PC-3 (cell line): ENCODE measurements at regions not wholly inside any gene's neighbourhood (a gene's known extent, or its start where the extent isn't known, plus 50 kb on each side); places are given as distances from the start of the nearest gene placed in this dataset.

Source experiments
- ATAC-seq: fragments of 200-7000 bp; cut with Tn5 transposase; 2 replicates; pipeline ENCODE4 v1.9.1; 2020; ENCODE audit warnings: mild to moderate bottlenecking, moderate library complexity
- BruUV-seq: library from RNA; stranded (reverse); fragments of 400-500 nt; replicated peaks from 2 replicates; lab custom pipeline; 2021; lab: Mats Ljungman, UMichigan
- CTCF ChIA-PET: fragments of 300-600 bp; sonication (Branson Sonifier 250); formaldehyde crosslinking; loops from one replicate; lab custom pipeline; 2022; ENCODE audit warnings: antibody characterized with exemption; lab: Charles Lee
- POLR2A ChIA-PET: fragments of 300-600 bp; sonication (Branson Sonifier 250); formaldehyde crosslinking; loops from one replicate; lab custom pipeline; 2022; ENCODE audit warnings: antibody characterized with exemption; ENCODE audit not compliant: unreplicated experiment; lab: Charles Lee
- DNase-seq: peaks from one replicate; pipeline ENCODE4 v3.0.0-alpha.2; 2015
- H2AFZ ChIP-seq: fragments of 300-600 bp; sonication (generic); 2 replicates; pipeline ENCODE4 v1.6.0; 2016; ENCODE audit warnings: antibody characterized with exemption, low read length
- H3F3A ChIP-seq: fragments of 300-600 bp; sonication (generic); one replicate; pipeline ENCODE4 v1.6.0; 2017; ENCODE audit warnings: antibody characterized with exemption, low read length, control low read depth, mild to moderate bottlenecking; ENCODE audit not compliant: unreplicated experiment
- H3K27ac ChIP-seq: fragments of 300-600 bp; sonication (generic); 2 replicates; pipeline ENCODE4 v1.5.1; 2016; ENCODE audit warnings: mild to moderate bottlenecking, low read length
- H3K27me3 ChIP-seq: fragments of 300-600 bp; sonication (generic); 2 replicates; pipeline ENCODE4 v1.6.1; 2016; ENCODE audit warnings: low read length, mixed read lengths
- H3K36me3 ChIP-seq: fragments of 300-600 bp; sonication (generic); 2 replicates; pipeline ENCODE4 v1.6.1; 2016; ENCODE audit warnings: low read depth, mixed run types, low read length, mixed read lengths
- H3K4me1 ChIP-seq: fragments of 300-600 bp; sonication (generic); 2 replicates; pipeline ENCODE4 v1.5.1; 2016; ENCODE audit warnings: low read length; ENCODE audit not compliant: insufficient read depth
- H3K4me2 ChIP-seq: fragments of 300-600 bp; sonication (generic); 2 replicates; pipeline ENCODE4 v1.6.0; 2016; ENCODE audit warnings: low read length
- H3K4me3 ChIP-seq: fragments of 300-600 bp; sonication (generic); 2 replicates; pipeline ENCODE4 v1.5.1; 2016; ENCODE audit warnings: mild to moderate bottlenecking, low read length, mixed read lengths
- H3K79me2 ChIP-seq: fragments of 300-600 bp; sonication (generic); 2 replicates; pipeline ENCODE4 v1.6.1; 2017; ENCODE audit warnings: low read length, mixed read lengths
- H3K9ac ChIP-seq: fragments of 300-600 bp; sonication (generic); 2 replicates; pipeline ENCODE4 v1.6.0; 2016; ENCODE audit warnings: mild to moderate bottlenecking, low read length
- H3K9me2 ChIP-seq: fragments of 300-600 bp; sonication (generic); replicated peaks from 2 replicates; pipeline ENCODE4 v1.6.1; 2016; ENCODE audit warnings: mixed run types, low read length, mixed read lengths
- H3K9me3 ChIP-seq: fragments of 300-600 bp; sonication (generic); 2 replicates; pipeline ENCODE4 v1.6.1; 2016; ENCODE audit warnings: low read length, mixed read lengths
- H4K20me1 ChIP-seq: fragments of 300-600 bp; sonication (generic); 2 replicates; pipeline ENCODE4 v1.6.1; 2016; ENCODE audit warnings: low read length, mixed read lengths
- EZH2 ChIP-seq: fragments of 300-600 bp; sonication (generic); IDR thresholded peaks from one replicate; pipeline ENCODE4 v1.6.1; 2017; ENCODE audit warnings: antibody characterized with exemption, mild to moderate bottlenecking, low read length; ENCODE audit not compliant: unreplicated experiment
- EZH2phosphoT487 ChIP-seq: fragments of 300-600 bp; sonication (generic); IDR thresholded peaks from 2 replicates; pipeline ENCODE4 v1.6.1; 2018; ENCODE audit warnings: mild to moderate bottlenecking, antibody characterized with exemption, low read length, borderline replicate concordance
- intact Hi-C: fragments of 100-400 bp; cut with micrococcal nuclease; formaldehyde crosslinking; loops from 2 replicates; pipeline ENCODE4 v1.9.0; 2023
- TF ChIP-seq, protein P1 (sequence below): fragments of 300-600 bp; sonication (generic); conservative IDR thresholded peaks from 2 replicates; pipeline ENCODE4 v1.5.1; 2017; ENCODE audit warnings: antibody characterized with exemption, low read depth, mild to moderate bottlenecking, low read length

DNA sequence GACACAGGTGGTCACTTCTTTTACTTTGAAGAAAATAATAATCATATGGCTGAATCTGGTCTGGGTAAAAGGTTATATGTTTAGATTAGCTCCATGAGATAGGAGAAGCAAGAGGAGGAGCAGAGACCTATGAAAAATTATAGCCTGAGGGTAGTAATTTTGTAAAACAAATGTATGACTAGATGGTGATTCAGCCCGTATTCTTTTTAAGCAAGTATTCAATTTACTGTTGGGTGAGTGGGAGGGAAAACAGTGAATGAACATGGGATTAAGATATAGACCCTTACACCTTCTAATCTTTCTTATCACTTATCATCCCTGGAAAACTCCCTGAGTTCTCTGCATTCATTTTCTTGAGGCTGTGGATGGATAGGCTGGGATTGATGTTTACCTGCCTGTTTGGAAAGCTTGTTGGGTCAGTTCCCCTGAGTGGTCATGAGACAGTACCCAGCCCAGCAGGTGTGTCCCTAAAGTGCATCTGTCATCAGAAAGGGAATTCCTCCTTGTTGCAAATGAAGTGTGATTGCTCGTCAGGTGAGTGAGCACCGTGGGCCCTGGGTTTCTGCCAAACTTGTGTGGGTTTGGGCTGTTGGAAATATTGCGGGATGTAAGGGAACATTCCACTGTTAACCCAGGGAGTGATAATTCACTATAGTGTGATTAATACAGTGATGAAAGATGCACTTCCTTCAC lies 101.2 kb upstream of the GDNF start:
- TF ChIP-seq EZH2phosphoT487 = no peak
- TF ChIP-seq, protein P1, sequence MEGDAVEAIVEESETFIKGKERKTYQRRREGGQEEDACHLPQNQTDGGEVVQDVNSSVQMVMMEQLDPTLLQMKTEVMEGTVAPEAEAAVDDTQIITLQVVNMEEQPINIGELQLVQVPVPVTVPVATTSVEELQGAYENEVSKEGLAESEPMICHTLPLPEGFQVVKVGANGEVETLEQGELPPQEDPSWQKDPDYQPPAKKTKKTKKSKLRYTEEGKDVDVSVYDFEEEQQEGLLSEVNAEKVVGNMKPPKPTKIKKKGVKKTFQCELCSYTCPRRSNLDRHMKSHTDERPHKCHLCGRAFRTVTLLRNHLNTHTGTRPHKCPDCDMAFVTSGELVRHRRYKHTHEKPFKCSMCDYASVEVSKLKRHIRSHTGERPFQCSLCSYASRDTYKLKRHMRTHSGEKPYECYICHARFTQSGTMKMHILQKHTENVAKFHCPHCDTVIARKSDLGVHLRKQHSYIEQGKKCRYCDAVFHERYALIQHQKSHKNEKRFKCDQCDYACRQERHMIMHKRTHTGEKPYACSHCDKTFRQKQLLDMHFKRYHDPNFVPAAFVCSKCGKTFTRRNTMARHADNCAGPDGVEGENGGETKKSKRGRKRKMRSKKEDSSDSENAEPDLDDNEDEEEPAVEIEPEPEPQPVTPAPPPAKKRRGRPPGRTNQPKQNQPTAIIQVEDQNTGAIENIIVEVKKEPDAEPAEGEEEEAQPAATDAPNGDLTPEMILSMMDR = no peak
- intact Hi-C loops = no loop called here

DNA sequence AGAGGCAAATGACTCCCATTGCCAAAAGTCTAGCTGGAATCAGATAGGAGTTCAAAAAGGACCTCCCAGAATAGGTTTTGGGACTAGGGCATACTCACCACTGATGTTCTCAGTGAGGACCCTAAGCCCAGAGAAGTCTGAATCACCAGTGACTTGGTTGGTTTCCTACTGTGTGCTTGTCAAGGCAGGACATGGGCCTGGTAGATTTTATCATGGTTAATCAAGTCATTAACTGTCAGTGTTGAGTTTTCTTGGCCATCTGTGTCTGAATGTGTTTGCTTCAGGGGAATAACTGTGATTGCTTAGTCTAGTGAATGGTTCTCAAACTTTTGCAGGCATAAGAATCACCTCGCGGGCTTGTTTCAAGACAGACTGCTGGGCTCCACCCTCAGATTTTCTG lies 99.0 kb upstream of the GDNF start:
- Histone ChIP-seq H3K36me3 (no peaks in the 10 kb centered on the region), H3K9me3 (no peaks in the 10 kb centered on the region), H3F3A (no peaks in the 10 kb centered on the region), H3K27me3 (peaks cover 23% of the 10 kb centered on the region), H2AFZ (no peak overlapping the region), H3K79me2 (no peaks in the 10 kb centered on the region), H3K4me1 (peaks cover 18% of the 10 kb centered on the region), H3K4me2 (no peak overlapping the region), H3K27ac (no peak overlapping the region), H3K4me3 (no peak overlapping the region), H3K9ac (no peak overlapping the region), H4K20me1 (0 out of 2 replicates have a peak, but pooled peaks cover 3% of the 10 kb centered on the region), H3K9me2 (no peaks in the 10 kb centered on the region)
- intact Hi-C loops = no loop called here
- ChIA-PET CTCF (no interaction called here), POLR2A (no interaction called here)
- TF ChIP-seq, protein P1 = no peak
- no peak for TF ChIP-seq EZH2
- no peak for TF ChIP-seq EZH2phosphoT487
- BruUV-seq = no TSS peak
- ATAC-seq (no peak), DNase-seq (no peak)

More for the DNA sequence above, 101.2 kb upstream of the GDNF start:
- H3K9ac ChIP-seq = no peak overlapping the region
- H4K20me1 ChIP-seq = 0 out of 2 replicates have a peak, but pooled peaks cover 3% of the 10 kb centered on the region
- peak; percentile 86 for DNase-seq
- H3K79me2 ChIP-seq = no peaks in the 10 kb centered on the region
- CTCF ChIA-PET = no interaction called here
- BruUV-seq = no TSS peak
- peak overlapping the region; percentile 14; the same call in 1 of the 2 replicates for H3K27ac ChIP-seq
- no peaks in the 10 kb centered on the region for H3K9me3 ChIP-seq
- H3K27me3 ChIP-seq = peaks cover 8% of the 10 kb centered on the region; the same call in 1 of the 2 replicates
- POLR2A ChIA-PET = no interaction called here
- H3K36me3 ChIP-seq = no peaks in the 10 kb centered on the region
- ATAC-seq = peak; percentile 81
- H3F3A ChIP-seq = no peaks in the 10 kb centered on the region
- H3K4me3 ChIP-seq = no peak overlapping the region
- no peaks in the 10 kb centered on the region for H3K9me2 ChIP-seq
- peaks cover 18% of the 10 kb centered on the region for H3K4me1 ChIP-seq
- peak overlapping the region; percentile 33 for H3K4me2 ChIP-seq
- no peak overlapping the region for H2AFZ ChIP-seq

DNA sequence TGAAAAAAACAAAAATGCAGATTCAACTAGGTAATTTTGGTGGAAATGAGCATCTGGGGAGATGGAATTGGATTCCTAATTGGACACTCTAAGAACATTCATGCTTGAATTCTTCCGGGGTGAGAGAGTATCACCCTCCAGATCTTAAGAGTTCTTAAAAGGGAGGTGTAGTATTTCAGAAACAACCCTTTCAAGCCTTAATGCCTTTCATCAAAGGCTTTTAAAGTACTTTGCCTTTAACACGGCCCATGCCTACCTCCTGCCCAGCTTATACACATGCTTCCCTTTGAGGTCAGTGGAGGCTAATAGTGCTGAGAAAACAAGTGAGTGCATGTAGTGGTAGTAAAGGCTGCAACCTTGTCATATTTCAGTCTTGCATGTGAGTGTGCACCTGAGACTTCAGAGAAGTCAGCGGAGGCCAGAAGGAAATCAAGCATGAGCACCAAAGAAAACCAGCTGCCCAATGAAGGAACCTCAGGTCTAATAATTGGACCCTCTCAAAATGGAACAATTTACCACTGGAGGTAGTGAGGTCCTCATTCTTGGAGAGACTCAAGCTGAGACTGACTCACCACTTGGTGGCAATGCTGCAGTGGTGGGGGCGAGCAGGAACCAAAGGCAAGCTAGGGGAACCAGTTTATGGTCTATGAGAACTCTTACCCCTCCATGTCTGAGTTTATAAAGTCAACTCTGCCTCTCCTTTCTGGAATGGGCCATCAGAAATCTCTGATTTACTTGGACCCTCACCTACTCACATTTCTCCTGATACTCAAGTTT lies 98.4 kb upstream of the GDNF start:
- Histone ChIP-seq H3K27ac (no peak overlapping the region), H3K4me2 (no peak overlapping the region), H3K4me3 (no peak overlapping the region), H3K9me2 (no peaks in the 10 kb centered on the region), H4K20me1 (0 out of 2 replicates have a peak, but pooled peaks cover 3% of the 10 kb centered on the region), H3F3A (no peaks in the 10 kb centered on the region), H3K36me3 (no peaks in the 10 kb centered on the region), H3K79me2 (no peaks in the 10 kb centered on the region), H3K9ac (no peak overlapping the region), H3K27me3 (peaks cover 29% of the 10 kb centered on the region), H3K9me3 (no peaks in the 10 kb centered on the region), H2AFZ (no peak overlapping the region), H3K4me1 (peaks cover 18% of the 10 kb centered on the region)
- POLR2A ChIA-PET = no interaction called here
- TF ChIP-seq EZH2 = no peak
- no peak for TF ChIP-seq EZH2phosphoT487
- TF ChIP-seq, protein P1 = no peak
- CTCF ChIA-PET = no interaction called here
- ATAC-seq (no peak), DNase-seq (no peak)
- BruUV-seq = no TSS peak
- intact Hi-C loops = no loop called here
